ENCODE measurements at regions not wholly inside any gene's neighbourhood (a gene's known extent, or its start where the extent isn't known, plus 50 kb on each side); places are given as distances from the start of the nearest gene placed in this dataset.

DNA sequence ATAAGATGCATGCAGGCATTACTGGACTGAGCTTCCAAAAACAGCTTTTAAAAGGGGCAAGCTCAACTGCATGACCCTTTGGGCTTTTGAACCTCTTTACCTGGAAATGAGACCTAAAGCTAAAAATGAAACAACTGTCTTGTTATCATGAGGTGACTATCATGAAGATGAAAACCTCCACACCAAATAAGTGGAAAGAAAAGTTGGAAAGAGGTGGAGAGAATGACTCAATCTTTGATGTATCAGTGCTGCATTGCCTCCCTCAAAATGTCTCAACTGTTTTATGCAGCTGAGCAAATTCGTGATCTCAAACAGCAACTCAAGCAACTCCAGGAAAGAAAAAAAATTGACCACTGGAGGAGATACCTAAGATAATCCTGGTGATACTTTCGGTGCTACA, 307.1 kb downstream of the KBTBD8 start:
- no peak overlapping the region for H3K4me3 ChIP-seq (ENCODE audit: insufficient read depth, low read length)
- no peaks in the 10 kb centered on the region for H3K4me1 ChIP-seq (ENCODE audit: insufficient read depth, low read length)
- no peaks in the 10 kb centered on the region for H3K79me2 ChIP-seq (ENCODE audit: insufficient read depth, low read length)
- no peaks in the 10 kb centered on the region for H3K9me3 ChIP-seq (ENCODE audit: low read depth, low read length)
- TF ChIP-seq, protein P1, sequence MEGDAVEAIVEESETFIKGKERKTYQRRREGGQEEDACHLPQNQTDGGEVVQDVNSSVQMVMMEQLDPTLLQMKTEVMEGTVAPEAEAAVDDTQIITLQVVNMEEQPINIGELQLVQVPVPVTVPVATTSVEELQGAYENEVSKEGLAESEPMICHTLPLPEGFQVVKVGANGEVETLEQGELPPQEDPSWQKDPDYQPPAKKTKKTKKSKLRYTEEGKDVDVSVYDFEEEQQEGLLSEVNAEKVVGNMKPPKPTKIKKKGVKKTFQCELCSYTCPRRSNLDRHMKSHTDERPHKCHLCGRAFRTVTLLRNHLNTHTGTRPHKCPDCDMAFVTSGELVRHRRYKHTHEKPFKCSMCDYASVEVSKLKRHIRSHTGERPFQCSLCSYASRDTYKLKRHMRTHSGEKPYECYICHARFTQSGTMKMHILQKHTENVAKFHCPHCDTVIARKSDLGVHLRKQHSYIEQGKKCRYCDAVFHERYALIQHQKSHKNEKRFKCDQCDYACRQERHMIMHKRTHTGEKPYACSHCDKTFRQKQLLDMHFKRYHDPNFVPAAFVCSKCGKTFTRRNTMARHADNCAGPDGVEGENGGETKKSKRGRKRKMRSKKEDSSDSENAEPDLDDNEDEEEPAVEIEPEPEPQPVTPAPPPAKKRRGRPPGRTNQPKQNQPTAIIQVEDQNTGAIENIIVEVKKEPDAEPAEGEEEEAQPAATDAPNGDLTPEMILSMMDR (IDR thresholded peaks at IDR 0.05; ENCODE audit: extremely low read depth, low read depth, low read length): no peak
- no peaks in the 10 kb centered on the region for H4K20me1 ChIP-seq (ENCODE audit: insufficient read depth, low read length)
- no peaks in the 10 kb centered on the region for H3K27me3 ChIP-seq (ENCODE audit: insufficient read depth, low read length)
- DNase-seq (ENCODE audit: insufficient read length, low spot score, missing footprints): no peak
- no peak overlapping the region for H3K4me2 ChIP-seq (ENCODE audit: insufficient read depth, low read length)
- H2AFZ ChIP-seq (ENCODE audit: low read length): no peak overlapping the region
- no peaks in the 10 kb centered on the region for H3K36me3 ChIP-seq (ENCODE audit: insufficient read depth, low read length)
- no peak overlapping the region for H3K27ac ChIP-seq (ENCODE audit: low read depth, low read length)

DNA sequence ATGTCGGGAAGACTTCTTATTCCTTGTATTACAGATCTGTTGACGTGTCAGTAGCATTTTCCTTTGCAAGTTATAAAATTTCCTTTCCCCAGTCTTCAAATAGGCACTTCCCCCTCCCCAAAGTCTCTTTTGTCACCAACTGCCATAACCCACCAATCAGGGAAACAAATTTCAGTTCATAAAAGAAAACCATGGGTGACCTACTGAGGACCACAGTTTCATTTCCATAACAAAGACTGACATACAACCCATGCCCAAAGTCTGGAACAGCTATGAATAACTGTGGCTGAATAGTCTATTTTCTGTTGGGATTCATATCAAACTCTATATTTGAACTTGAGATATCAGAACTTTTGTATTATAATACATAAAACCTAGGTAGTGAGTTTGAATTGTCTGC, 307.8 kb downstream of the KBTBD8 start:
- no peak for DNase-seq (ENCODE audit: insufficient read length, low spot score, missing footprints)
- Histone ChIP-seq H2AFZ (ENCODE audit: low read length) (no peak overlapping the region), H3K27ac (ENCODE audit: low read depth, low read length) (no peak overlapping the region), H3K9me3 (ENCODE audit: low read depth, low read length) (no peaks in the 10 kb centered on the region), H3K27me3 (ENCODE audit: insufficient read depth, low read length) (no peaks in the 10 kb centered on the region), H4K20me1 (ENCODE audit: insufficient read depth, low read length) (no peaks in the 10 kb centered on the region), H3K4me1 (ENCODE audit: insufficient read depth, low read length) (no peaks in the 10 kb centered on the region), H3K4me3 (ENCODE audit: insufficient read depth, low read length) (no peak overlapping the region), H3K79me2 (ENCODE audit: insufficient read depth, low read length) (no peaks in the 10 kb centered on the region), H3K36me3 (ENCODE audit: insufficient read depth, low read length) (no peaks in the 10 kb centered on the region), H3K4me2 (ENCODE audit: insufficient read depth, low read length) (no peak overlapping the region)
- TF ChIP-seq, protein P1 (IDR thresholded peaks at IDR 0.05; ENCODE audit: extremely low read depth, low read depth, low read length): no peak

DNA sequence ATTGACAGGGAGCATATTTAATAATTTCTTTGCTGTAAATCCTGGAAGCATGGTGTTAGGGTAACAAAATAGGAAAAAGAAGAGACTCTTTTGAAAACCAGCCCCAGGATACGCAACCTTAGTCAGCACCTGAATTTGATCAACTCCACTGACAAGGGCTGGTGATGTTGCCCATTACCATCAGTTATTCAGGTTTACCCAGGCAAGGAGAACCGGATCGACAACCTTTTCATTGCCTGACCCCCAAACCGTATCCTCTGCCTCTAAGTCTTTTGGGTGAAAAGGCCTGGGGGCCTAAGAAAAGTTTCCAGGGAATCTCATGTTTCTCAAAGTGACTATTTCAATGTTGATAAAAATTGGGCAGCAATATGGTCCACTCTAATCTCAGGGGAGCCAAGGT, 313.3 kb downstream of the KBTBD8 start:
- Histone ChIP-seq H3K36me3 (ENCODE audit: insufficient read depth, low read length) (no peaks in the 10 kb centered on the region), H4K20me1 (ENCODE audit: insufficient read depth, low read length) (no peaks in the 10 kb centered on the region), H2AFZ (ENCODE audit: low read length) (no peak overlapping the region), H3K4me1 (ENCODE audit: insufficient read depth, low read length) (no peaks in the 10 kb centered on the region), H3K27me3 (ENCODE audit: insufficient read depth, low read length) (no peaks in the 10 kb centered on the region), H3K27ac (ENCODE audit: low read depth, low read length) (no peak overlapping the region), H3K4me2 (ENCODE audit: insufficient read depth, low read length) (no peak overlapping the region), H3K4me3 (ENCODE audit: insufficient read depth, low read length) (no peak overlapping the region), H3K9me3 (ENCODE audit: low read depth, low read length) (no peaks in the 10 kb centered on the region), H3K79me2 (ENCODE audit: insufficient read depth, low read length) (no peaks in the 10 kb centered on the region)
- no peak for DNase-seq (ENCODE audit: insufficient read length, low spot score, missing footprints)
- TF ChIP-seq, protein P1 (IDR thresholded peaks at IDR 0.05; ENCODE audit: extremely low read depth, low read depth, low read length): no peak

DNA sequence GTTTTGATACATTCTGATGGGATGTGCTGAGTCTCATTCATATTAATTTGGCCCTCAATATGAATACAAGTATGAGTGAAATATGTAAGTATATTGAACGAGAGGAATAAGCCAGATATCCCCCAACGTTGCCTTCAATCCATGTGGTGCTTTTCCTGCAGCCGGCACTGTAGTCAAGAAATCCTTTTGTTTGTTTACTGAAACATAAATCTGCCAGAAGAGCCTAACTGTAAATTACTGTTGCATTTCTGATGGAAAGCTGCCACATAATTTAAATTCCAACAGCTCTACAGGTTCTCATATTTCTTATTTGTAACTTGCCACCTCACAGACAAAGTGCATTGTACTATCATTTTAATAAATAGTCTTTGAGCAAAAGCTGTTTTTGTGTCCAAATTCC, 314.0 kb downstream of the KBTBD8 start:
- Histone ChIP-seq H2AFZ (ENCODE audit: low read length) (no peak overlapping the region), H3K4me2 (ENCODE audit: insufficient read depth, low read length) (no peak overlapping the region), H3K36me3 (ENCODE audit: insufficient read depth, low read length) (no peaks in the 10 kb centered on the region), H3K9me3 (ENCODE audit: low read depth, low read length) (no peaks in the 10 kb centered on the region), H3K4me3 (ENCODE audit: insufficient read depth, low read length) (no peak overlapping the region), H3K79me2 (ENCODE audit: insufficient read depth, low read length) (no peaks in the 10 kb centered on the region), H3K27ac (ENCODE audit: low read depth, low read length) (no peak overlapping the region), H4K20me1 (ENCODE audit: insufficient read depth, low read length) (no peaks in the 10 kb centered on the region), H3K4me1 (ENCODE audit: insufficient read depth, low read length) (no peaks in the 10 kb centered on the region), H3K27me3 (ENCODE audit: insufficient read depth, low read length) (no peaks in the 10 kb centered on the region)
- TF ChIP-seq, protein P1 (IDR thresholded peaks at IDR 0.05; ENCODE audit: extremely low read depth, low read depth, low read length): no peak
- DNase-seq (ENCODE audit: insufficient read length, low spot score, missing footprints): no peak
